HG03025 (cell line): ENCODE measurements at regions not wholly inside any gene's neighbourhood (a gene's known extent, or its start where the extent isn't known, plus 50 kb on each side); places are given as distances from the start of the nearest gene placed in this dataset.

Experiments used
- ATAC-seq: cut with Tn5 transposase; IDR thresholded peaks from one replicate; pipeline ENCODE4 v1.9.1; 2021; ENCODE audit warnings: mild to moderate bottlenecking, moderate library complexity; ENCODE audit not compliant: unreplicated experiment, low FRiP score

DNA sequence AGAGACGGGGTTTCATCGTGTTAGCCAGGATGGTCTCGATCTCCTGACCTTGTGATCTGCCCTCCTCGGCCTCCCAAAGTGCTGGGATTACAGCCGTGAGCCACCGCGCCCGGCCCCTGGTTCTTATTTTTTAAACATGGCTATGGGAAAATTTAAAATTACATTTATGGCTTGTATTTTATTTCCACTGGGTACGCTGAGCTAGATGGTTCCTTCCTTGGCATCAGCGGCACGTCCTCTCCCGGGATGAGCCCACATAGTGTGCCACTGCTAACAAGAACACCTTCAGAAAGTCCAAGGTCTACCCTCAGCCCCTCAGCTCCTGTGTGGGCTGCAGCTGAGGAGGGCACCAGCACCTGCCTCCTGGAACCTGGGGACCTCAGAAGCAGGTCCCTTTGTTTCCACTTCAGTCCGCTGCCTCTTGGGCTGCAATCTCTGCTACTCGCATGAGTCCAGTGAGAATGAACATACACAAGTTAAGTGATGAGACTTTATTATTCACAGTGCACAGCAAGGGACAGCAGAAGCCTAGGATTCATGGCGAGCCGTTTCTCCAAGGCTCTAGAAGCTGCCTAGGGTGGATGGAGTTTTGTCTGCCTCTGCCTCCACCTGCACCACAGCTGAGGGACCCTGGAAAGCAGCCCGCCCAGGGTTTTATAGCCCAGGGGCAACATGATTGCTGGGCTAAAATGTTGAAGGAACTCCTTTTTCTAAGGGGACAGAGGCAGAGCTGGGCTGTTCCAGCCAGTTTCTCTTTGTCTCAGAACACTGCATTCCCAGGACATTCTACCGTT, 107.5 kb upstream of the TEX51 start:
- no peak for ATAC-seq

DNA sequence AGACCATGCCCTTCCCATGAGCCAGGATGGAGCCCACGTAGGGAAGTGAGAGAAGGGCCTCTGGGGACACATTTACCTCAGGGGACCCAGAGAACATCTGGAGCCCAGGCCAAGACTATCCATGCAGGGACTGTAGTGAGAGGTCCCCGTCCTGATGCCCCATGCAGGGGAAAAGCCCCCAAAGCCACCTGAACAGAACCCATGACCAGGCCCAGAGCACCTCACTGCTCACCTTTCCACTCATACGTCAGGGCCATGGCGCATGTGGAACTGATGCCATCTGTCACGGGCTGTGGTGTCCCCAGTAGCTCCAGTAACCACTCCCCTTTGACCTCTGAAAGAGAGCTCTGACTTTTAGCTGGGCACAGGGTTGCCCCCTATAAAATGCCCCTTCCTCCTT, 106.5 kb upstream of the TEX51 start:
- no peak for ATAC-seq

DNA sequence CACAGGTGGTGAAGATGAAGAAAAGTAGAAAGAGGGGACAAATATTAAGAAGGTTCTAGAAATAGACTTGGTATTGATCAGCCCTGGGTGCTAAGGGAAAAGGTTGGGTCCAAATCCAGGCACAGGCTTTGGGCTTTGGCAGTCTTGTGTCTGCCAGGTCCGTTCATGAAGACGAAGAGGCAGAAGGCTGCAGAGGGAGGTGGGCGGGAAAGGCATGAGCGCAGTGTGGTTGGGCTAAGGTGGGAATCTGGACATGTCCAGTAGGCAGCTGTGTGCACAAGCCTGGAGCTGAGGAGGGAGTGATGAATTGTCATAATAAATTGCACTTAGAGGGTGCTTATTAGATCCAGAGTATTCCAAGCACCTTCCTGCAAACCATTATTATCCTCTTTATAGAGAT, 105.7 kb upstream of the TEX51 start:
- ATAC-seq, result no peak

DNA sequence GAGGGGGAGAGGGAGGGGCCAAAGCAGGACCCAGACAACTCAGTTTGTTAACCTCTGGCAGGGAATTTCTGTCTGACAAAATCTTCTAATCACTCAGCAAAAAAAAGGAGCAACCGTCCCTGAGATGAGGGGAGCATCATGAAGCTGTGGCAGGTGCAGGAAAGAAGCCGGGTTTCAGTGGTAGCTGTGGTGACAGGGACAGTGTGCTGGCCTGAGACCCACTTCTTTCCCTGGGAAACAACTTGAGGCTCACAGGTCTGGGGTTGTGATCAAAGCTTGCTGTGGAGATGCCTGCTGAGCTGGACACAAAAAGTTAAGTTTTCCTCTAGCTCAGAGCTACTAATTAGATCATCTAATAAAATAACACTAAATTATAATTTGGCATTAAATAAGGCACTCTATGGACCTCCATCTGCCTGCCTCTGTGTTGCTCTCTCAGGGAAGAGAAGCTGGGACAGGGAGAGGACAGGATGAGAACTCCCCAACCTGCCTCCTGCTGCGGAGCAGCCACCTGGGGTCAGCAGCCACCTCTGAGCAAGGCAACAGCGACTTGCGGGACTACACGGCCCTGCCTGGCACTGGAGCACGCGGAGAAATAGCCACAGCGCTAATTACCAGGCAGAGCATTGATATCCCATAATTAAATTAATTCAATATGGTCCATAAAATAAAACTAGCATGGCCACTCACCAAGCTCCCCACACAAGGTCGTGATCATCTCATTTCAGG, 104.6 kb upstream of the TEX51 start:
- ATAC-seq, result no peak

DNA sequence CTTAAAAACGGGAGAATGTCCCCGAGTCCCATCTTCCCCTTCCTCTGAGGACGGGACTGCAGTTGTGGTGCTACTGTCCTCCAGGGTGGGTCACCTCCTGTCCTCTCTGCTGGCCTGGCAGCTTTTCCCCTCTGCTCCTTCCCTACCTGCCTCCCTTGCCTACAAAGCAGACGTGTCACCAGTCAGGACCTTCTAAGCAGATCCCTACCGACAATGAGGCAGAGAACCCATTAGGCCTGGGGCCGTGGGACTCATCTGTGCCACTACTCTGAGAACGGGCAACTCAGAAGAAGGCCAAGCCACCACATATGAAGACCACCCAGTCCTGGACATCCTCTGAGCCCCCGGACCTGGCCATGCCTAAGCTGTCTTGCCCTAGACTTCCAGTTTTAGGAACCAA, 103.0 kb upstream of the TEX51 start:
- no peak for ATAC-seq

DNA sequence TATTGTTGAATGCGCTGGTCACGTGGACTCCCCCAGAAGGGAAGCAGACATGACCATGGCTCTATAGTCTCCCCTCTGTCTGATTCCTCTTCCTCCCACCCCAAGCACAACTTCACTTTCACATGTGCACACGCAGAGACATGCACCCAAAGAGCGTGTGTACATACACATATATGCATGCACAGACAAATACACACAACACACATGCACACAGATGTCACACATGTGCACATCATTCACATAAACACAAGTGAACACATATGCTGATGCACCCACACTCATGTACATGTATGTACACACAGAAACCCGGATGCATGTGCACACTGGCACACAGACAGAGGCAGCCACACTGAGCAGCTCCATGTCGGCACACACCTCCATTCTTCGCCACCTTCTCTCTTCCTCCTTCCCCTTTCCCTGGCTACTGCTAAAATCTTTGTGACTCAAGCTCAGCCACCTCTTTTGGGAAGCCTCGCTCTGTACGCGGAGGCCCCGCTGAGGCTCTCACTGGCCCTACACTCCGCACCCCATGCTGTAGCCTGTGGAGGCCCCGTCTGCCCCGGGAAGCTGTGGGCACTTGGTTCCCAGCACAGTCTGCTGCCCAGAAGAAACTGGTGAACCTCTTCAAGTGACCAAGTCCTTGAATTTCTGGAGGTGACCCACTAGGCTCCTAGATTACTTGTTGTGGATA, 101.6 kb upstream of the TEX51 start:
- ATAC-seq, result no peak

DNA sequence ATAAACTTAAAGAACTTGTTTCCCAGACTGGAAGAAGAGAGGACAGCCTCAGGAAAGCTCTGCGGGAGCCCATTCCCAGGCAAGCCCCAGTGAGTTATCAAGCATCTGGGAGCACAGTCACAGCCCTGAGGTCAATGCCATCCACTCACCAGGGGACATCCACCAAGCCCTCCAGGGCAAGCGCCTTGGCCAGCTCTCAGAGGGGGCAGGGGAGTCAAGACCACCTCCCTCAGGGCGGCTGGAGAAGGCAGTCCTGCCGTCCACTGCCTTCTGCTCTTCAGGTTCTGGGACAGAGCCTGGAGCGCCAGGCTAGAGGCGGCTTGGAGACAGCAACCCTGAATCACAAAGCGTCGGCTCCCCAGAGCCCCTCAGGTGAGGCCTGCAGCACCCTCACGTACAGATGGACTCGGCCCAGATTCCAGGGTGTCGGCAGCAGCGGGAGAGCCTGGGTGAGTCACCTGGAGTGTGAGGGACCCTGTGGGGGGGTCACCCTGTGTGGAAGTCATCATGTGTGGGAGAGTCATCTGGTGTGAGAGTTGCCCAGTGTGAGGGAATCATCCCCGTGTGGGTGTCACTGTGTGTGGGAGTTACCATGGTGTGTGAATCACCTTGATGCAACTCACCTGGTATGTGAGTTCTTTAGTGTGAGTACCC, 100.9 kb upstream of the TEX51 start:
- no peak for ATAC-seq

DNA sequence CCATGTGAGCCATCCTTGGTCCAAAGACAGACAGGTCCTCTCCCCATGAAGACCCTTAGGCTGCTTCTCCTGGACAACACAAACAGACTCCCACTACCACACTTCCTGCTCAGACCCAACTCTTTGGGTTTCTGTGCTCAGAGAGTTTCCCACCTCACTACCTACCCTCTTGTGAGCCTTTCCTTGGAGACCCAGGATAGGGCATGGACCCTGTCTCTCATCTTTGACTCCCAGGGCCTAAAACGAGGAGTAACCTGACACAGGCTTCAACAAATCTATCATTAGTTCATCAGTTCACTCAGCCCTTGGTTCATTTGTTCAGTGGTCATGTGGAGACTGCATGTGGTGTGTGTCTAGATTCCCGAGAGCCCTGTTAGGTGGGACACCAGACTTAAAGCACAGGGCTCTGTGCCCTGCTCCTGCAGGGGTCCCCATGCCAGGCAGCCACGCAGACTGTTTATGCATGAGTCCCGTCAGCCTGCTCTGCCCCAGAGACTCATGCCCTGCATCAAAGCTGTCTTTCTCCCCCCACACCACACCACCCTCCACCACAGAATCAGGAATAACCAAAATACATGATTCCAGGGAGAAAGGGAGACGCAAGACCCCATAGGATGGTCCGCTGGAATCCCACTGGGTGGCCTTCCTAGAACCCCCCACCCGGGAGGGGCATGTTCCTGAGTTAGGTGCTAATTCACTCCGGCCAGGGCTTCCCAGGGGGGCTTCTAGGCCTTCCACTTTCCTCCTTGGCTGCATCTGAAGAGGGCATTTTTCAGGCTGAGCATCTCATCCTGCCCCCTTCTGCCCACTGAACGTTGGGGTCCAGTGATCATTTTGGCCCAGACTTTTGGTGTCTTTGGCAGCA, 100.2 kb upstream of the TEX51 start:
- ATAC-seq, result no peak

DNA sequence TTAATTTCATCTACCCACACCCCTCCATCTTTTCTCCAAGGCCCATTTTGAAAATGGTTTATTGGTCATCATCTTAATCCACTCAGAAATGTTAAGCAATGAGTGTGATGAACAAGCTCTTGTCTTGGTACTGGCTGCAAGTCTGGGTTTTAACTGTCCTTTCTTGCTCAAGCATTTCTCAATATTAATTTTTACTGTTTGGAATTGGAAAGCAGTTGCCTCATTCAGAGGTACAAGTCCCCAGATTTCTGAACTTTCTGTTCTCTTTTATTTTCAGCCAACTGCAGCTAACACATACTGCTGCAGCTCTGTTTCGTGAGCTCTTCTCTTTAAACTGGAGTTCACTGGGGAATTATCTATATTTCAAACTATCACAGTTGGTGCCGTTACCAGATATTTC, 99.4 kb upstream of the TEX51 start:
- ATAC-seq, result no peak

DNA sequence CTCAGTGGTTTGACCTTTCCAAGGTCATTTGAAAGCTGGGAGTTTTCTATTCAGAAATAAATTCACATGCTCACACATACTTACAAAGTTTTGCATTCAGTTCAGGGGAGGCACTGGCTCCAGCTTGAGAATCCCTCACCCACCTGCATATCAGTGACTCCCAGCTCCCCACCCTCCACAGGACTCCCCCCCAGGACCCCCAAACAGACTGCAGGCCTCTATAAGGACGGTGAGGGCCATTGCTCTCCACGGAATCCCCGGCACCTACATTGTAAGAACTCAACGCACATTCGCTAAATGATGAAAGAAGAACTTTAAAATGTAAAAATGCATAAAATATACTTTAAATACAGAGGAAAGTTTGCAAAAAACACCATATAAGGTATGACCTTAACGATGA, 97.2 kb upstream of the TEX51 start:
- ATAC-seq, result no peak

DNA sequence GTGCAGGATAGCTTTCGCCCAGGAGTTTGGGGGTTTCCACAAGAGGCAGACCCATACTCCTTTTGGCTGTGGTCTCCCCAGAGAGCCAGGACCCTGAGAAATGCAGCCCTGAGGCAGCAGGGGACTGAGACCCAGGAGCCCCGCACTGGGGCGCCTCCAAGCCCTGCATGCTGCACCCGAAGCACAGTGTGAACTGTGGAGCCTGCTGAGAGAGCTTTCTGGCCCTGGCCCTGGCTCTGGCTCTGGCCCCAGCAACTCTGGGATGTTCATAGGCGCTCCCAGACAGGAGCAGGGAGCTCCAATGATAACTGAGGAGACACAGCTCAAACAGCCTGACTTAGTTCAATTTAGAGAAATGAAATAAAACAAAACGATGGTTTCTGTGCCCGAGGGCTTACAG, 96.4 kb upstream of the TEX51 start:
- no peak for ATAC-seq

DNA sequence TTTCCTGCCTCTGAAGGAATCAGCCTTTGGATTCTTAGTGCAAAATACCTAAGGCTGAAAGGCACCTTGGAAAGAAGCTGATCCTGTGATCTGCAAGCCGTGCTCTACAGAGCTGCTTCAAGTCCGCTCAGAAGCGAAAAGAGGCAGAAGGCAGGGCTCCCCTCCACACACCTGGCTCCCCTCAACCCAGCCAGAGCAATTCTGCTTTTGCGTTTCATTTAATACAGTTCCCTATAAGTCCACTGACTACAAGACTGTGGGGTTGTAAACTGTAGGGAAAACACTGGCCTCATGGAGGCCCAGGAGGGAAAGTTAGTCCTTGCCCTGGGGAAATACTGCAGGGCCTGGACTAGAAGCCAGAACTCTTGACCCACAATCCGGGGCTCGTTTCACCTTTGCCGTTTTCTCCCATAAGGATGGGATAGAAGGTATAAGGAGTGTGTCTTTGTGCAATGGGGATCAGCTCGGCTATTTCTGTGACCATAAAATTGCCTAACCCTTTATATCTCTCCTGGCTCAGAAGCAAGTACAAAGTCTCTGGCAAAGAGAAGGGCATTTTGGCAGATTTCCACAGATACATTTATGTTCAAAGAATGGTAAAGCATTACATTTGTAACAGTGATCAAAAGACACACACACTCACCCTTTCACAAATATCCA, 95.8 kb upstream of the TEX51 start:
- no peak for ATAC-seq

DNA sequence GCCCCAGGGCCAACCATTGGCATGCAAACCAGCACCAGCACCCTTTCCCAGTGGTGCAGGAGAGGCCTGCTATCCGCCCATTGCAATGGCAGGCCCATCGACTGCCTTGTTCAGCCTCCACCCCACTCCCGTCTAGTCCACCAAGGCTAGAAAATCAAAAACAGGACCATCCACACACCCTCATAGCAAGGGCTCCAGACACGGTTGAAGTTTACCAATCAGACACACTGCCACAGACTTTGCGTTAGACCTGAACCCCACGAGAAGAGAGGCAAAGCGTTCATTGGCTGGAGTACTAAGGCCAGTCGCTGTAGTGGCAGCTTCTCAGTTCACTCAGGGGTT, 95.3 kb upstream of the TEX51 start:
- no peak for ATAC-seq

DNA sequence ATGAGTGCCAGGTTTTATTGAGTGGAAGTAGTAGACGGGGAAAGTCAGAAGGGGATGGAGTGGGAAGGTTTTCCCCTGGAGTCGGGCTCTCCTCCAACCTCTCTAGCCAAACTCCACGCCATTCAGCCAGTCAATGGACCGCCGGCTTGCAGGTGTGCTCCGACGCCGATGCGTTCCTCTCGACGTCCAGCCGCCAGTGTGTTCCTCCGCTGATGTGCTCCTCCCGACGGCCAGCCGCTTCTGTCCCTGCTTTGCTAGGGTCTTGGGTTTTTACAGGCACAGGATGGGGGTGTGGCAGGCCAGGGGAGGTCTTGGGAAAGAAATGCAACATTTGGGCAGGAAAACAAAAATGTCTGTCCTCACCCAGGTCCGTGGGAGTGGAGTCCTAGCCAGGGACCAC, 94.3 kb upstream of the TEX51 start:
- no peak for ATAC-seq

DNA sequence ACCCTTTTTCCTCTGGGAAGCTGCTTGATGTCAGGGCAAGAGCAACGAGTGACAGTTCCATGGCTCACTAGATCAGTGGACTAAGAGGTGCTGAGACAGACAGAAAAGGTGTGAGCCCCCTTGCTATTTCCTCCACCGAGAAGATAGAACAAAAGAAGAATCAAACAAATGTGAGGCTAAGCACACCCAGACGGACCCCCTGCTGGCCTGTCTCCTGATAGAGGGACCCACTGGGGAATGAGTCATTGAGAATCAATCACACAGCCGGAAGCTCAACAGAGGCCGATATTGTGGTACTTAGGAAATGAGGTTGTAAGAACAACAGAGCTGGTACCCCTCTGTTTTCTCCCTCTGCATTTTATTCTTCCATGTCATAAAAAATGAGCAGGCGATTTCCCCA, 89.8 kb upstream of the TEX51 start:
- no peak for ATAC-seq

DNA sequence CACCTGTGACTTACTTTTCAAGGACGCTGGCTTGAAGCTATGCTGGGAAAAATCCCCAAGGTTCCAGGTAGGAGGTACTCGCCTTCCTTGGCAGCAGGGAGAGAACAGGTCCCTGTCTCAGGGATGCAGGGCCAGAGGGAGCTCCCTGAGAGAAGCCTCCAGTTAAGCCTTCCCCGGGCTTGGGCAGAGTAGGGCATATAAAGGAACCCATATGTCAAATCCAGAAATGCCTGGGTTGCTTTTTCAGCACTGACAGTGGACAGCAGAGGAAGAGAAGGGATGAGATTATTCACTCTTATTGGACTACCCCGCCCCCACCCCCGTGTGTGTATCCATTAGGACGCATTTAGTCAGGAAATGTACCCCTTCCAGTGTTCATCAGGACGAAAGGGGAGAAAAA, 89.3 kb upstream of the TEX51 start:
- no peak for ATAC-seq

DNA sequence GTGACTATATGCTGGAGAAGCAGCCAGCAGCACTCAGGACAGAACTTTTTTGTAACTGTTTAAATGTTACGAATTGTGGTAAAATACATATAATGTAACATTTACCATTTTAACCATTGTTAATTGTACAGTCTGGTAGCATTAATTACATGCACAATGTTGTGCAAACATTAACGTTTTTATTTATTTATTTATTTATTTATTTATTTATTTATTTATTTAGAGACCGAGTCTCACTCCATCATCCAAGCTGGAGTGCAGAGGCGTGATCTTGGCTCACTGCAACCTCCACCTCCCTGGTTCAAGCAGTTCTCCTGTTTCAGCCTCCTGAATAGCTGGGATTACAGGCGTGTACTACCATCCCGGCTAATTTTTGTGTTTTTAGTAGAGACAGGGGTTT, 88.7 kb upstream of the TEX51 start:
- ATAC-seq, result no peak

DNA sequence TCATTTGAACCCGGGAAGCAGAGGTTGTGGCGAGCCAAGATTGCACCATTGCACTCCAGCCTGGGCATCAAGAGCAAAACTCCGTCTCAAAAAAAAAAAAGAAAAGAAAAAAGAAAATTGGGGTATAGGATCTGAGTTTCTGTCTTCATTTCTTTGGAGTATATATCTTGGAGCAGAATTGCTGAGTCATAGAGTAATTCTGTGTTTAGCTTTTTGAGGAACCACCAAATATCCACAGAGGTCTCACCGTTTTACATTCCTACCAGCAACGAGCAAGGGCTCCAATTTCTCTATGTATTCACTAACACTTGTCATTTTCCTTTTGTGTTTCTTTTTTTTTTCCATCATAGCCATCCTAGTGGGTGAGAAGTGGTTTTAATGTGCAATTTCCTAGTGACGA, 87.6 kb upstream of the TEX51 start:
- ATAC-seq, result no peak

DNA sequence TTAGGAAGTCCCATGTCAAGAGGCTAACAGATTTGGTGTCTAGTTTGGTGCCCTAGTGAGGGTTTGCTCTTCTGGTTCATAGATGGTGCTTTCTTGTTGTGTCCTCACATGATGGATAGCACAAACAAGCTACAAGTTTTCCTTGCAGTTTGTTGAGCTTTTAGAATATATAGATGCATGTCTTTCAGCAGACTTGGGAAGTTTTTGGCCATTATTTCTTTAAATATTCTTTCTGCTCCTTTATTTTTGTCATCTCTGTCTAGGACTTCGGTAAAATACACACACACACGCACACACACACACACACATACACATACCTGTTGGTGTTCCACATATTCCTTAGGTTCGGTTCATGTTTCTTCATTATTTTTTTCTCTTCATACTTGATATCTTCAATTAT, 81.5 kb upstream of the TEX51 start:
- ATAC-seq, result no peak

DNA sequence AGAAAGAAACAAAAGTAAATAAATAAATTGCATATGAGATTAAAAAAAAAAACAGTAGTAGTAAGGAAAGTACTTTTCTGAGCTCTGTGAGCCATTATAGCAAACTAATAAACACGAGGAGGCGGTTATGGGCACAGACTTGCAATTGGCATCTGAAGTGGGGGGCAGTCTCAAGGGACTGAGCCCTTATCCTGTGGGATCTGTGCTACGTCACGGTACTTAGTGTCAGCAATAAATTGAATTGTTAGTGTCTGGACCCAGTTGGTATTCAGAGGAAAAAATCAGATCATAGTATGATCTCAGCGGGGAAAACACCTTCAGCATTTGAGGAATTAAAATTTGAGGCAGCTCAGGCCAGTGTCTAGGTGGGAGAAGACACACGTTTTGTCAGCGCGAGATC, 76.6 kb upstream of the TEX51 start:
- ATAC-seq, result no peak
